ENCODE measurements at regions not wholly inside any gene's neighbourhood (a gene's known extent, or its start where the extent isn't known, plus 50 kb on each side); places are given as distances from the start of the nearest gene placed in this dataset.

DNA sequence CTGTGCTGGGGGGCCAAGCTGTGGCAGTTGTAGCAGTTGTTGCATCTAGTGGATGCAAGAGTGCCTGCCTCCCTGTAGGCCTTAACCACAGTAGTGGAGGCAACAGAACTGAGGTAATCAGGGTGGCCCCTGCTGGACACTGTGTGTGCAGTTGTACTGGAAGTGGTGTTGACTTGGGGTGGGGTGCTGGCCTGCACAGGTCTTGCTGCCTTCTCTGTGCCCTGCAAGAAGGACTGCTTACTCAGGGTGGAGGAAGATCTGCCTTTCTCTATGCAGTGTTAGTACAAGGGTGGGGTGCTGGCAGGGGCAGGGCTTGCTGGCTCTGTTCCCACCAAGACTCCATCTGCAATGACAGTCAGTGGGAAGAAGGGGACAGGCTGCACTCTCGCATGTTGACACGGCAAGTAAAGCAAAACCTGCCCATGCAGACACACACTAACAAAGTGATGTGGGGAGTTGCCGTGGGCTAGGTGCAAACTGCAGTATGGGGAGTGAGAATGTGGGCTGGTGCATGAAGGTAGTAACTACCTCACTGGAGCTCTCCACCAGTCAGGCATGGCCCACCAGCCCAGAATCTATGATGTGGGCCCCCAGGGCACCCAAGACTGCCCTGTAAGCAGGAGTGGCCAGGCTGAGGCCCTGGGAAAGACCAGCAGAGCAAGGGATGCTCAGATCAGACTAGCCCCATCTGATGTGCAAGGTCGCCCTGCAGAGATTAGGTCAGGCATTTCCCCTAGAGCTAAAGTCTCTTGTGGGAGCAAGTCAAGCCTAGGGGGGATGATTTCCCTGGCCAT is 594.9 kb downstream of the TECRL start:
- DNase-seq (ENCODE audit: low read depth) = no peak

DNA sequence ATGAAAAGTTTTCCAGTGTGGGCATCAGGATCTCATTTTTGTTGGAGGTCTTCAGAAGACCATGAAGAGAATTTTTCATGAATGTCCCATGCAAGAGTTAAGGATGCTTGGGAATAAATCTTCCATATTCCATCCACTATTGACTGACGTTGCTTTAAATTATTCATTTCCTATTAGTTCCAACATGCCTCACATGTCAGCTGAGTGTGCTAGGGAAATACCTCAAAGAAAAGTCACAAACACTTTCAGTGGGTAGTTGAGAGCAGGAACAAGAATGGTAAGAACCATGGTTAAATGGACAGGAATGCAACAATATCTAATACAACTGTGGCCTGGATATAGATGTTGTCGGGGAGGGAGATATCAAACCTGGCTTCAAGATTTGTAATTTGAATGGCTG is 610.1 kb downstream of the TECRL start:
- no peak for DNase-seq (ENCODE audit: low read depth)

DNA sequence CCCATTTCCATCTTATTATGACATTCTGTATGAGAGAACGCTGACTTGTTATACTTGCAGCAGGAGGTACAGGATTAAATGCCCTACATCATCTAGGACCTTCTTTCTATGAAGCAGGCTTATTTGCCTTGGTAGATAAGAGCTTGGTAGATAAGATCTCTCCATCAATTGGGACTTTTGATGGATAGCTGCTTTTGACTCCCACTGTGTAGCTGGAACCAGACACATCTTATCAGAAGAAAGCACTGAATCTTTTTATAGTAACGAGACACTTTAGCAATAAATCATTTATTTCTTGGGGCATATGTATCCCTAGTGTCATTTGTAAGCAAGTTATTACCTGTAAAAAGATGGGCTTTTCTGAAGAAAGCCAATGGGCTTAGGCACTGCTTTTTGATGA is 613.9 kb downstream of the TECRL start:
- DNase-seq (ENCODE audit: low read depth) = no peak

DNA sequence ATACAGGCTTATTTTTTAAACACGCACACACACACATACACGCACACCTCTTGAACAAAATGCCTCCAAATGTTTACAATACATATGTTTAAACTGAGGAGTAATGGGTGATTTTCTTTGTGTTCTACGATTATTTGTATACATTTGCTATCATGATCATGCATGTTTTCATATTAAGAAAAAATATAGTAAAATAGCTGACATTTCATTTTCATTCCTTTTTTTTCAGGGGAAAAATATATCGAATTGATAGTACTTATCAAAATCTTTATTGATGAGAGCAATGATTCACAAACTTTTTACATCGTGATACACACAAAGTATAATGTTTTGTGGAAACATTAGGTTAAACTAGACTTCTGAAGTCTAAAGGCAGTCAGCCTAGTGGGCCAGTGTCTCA is 618.9 kb downstream of the TECRL start:
- DNase-seq (ENCODE audit: low read depth) = no peak

DNA sequence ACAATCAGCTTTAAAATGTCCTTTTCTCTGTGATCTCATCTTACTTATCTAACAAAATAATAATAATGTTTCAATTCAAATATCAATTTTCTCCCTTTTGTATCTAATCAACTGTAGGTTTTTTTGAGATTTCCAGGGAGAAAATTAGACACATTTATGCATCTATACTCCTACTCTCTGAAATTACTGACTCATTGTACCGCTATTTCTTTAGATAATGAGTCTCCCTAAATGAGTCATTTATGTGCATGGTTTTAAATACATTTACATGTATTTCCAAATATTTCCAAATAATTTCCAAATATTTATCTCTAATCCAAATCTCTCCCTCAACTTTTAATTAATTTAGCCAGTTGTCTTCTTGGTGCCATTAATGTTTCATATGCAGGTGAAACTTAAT is 621.0 kb downstream of the TECRL start:
- DNase-seq (ENCODE audit: low read depth) = no peak

GRCh38 chr4:63787326-63787725 is 621.9 kb downstream of the TECRL start:
- no peak for DNase-seq (ENCODE audit: low read depth)

- DNase-seq (ENCODE audit: low read depth) = no peak
These were observed 623.1 kb downstream of the TECRL start for GRCh38 chr4:63786171-63786570.

DNA sequence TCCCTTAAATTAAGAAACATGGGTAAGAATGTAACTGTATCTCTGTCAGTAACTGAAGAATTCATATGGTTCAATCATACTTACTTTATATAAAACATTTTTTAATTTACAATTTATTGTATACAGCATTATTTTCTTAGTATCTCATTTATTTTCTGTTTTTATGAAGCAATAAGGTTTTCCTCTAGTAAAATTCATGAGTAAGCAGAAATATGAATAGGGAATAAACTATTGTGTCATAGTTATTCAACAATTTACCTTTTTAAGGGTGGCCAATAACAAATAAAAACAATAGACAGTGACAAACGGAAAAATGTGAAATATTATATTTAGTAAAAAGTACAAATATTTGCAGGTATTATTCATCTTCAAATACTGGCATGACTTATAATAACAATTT is 624.4 kb downstream of the TECRL start:
- no peak for DNase-seq (ENCODE audit: low read depth)

GRCh38 chr4:63777601-63778000 is 631.6 kb downstream of the TECRL start:
- no peak for DNase-seq (ENCODE audit: low read depth)

DNA sequence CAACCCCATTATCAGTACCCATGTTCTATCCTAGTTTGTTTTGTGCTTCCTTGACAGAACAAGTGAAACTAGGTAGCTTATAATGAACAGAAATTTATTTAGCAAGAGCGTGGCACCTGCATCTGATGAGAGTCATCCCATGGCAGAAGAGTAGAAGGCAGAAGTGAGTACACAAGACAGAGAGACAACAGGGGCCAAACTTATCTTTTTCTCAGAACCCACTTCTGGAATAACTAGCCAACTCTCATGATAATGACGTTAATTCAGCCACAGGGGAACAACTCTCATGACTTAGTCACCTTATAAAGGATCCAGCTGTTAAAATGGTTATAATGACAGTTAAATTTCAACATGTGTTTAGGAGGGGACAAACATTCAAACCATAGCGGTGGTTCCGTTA is 644.9 kb downstream of the TECRL start:
- DNase-seq (ENCODE audit: low read depth) = no peak

DNA sequence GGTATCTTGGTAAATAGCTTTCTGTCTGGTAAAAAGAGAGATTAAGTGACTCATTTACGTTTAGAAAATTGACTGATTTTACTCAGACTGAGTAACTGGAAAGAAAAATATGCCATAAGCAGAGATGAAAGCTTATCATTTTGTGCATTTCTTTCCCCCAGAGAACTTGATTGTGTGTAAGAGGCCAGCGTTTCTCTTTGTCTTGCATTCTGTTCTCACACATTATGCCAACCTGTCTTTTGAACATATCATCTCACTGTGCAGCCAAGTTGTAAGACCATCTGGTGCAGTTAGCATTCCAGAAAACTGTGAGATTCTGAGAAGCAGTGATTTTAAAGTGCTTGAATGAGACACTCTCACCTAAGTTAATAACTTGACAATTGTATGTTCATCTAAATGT is 651.3 kb downstream of the TECRL start:
- no peak for DNase-seq (ENCODE audit: low read depth)

GRCh38 chr4:63742882-63743281 is 666.4 kb downstream of the TECRL start:
- DNase-seq (ENCODE audit: low read depth) = no peak

DNA sequence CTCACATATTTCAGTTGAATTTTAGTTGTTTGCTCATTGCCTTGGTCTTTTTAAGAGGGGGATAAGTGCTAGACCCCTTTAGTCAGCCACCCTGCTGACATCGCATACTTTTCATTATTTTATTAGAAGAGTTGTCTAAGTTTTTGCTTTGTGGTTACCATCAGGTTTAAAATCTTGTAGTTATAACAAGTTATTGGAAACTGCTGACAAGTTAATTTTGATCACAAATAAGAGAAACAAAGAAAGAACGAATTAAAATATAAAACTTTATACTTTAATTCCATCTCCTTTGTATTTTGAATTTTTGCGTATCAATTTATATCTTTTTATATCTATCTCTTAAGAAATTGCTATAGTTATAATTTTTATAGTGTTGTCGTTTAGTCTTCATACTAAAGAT is 679.7 kb downstream of the TECRL start:
- DNase-seq (ENCODE audit: low read depth) = no peak

- no peak for DNase-seq (ENCODE audit: low read depth)
These were observed 680.6 kb downstream of the TECRL start for GRCh38 chr4:63728480-63729177.

DNA sequence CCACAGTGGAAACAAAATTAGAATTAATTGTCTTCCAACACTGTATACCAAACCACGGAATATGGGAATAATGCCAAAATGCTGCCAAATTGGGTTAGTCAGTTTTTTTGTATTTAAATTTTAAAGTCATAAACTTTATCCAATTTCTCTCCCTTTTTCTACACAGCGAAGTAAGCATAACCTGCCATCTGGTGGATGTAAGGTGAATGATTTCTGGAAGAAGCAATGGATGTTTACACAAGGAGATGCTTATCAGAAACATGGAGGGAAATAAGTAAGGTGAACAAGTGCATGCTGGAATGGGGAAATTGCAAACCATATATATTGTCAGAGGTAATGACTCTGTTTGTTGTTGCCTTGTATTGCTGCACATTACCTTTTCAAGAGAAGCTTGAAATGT is 691.9 kb downstream of the TECRL start:
- no peak for DNase-seq (ENCODE audit: low read depth)

DNA sequence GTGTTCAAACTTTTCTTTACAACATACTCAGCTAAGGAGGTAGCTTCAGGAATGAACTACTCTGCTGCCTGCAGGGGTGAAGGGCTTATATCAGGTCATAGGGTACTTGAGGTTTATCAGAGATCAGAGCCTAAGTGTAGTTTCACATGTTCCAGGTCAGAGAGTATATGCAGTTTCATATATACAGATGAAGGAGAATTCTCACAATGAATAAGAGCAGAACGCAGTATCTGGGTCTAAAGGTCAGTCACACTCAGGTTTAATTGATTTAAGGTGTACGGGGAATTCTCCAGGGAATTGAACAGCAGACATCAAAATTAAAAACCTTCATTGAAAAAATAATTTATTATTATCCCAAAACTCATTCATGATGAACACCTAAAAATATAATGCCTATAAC is 700.6 kb downstream of the TECRL start:
- DNase-seq (ENCODE audit: low read depth) = no peak

- DNase-seq (ENCODE audit: low read depth) = no peak
These were observed 708.7 kb downstream of the TECRL start for GRCh38 chr4:63700569-63700968.

GRCh38 chr4:63693321-63693720 is 715.9 kb downstream of the TECRL start:
- DNase-seq (ENCODE audit: low read depth) = no peak

DNA sequence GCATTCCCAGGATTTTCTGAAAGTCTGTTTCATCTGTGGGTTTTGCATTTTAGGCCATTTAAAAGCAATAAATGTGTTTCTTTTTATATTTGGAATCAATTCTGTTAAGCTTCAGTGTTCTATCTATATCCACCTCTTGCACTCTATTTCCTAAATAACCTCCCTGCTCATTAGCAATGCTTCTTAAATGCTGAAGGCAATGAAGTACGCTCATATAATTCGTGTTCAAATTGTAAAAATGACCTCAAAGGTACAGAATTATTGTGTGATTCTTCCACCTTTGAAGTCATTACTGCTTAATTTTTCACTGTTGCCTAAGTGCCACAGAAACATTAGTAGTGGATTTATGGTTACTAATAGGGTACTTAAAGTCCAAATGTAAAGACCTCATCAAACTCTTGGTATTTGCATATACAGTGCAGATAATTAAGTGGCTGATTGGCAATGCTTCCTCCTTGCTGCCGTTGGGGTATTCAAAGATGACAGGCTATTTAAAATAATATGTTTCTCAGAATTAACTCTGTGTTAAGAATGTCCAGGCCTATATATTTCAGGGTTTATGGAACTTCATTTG is 730.8 kb downstream of the TECRL start:
- DNase-seq (ENCODE audit: low read depth) = no peak

DNA sequence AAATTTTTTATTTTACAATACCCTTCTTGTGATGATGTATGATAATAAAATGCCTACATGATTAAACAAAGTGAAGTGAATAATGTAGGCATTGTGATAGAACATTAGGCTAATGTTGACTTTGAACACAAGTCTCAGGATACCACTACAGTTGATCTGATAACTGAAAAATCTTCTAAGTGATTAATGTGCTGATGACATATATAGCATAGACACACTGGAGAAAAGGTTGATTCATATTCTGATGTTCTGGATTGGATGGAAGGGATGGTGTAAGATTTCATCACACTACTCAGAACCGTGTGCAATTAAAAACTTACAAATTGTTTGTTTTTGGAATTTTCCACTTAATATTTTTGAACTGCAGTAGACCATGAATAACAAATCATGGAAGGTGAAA is 738.5 kb downstream of the TECRL start:
- DNase-seq (ENCODE audit: low read depth) = no peak

DNA sequence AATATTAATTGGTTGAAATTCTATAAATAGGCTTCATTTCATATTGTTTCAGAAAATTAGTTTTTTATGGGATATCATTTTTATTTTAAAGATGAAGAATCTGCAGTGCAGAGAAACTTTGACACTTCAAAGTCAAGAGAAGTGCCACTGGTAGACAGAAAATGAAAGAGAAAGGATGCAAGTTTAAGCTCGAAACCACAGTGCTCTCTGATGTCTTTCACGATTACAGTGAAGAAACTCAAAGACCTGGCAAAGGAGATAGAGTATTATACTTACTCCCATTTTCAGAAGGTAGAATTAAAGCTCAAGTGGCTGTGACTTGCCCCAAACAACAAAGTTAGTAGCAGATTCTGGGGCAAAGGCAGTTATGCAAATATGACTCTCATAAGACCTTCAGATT is 745.4 kb downstream of the TECRL start:
- DNase-seq (ENCODE audit: low read depth) = no peak

GRCh38 chr4:63644396-63644795 is 764.9 kb downstream of the TECRL start:
- DNase-seq (ENCODE audit: low read depth) = no peak

GRCh38 chr4:63637270-63637669 is 772.0 kb downstream of the TECRL start:
- no peak for DNase-seq (ENCODE audit: low read depth)
